Superior temporal gyrus (tissue), 1 donor: ENCODE measurements at regions not wholly inside any gene's neighbourhood (a gene's known extent, or its start where the extent isn't known, plus 50 kb on each side); places are given as distances from the start of the nearest gene placed in this dataset.
"Not testable (repeated sequence)": the region's sequence is repeated elsewhere in the genome, so short reads cannot be mapped to it uniquely, and the experiment has no call there.

Experiments used
- DNase-seq: peaks from one replicate; pipeline ENCODE4 v3.0.0-alpha.2; 2016; ENCODE audit errors: extremely low spot score

- DNase-seq, result no peak
Measured at GRCh38 chr9:38518826-38519225, 94.6 kb upstream of the IGFBPL1 start.

DNA sequence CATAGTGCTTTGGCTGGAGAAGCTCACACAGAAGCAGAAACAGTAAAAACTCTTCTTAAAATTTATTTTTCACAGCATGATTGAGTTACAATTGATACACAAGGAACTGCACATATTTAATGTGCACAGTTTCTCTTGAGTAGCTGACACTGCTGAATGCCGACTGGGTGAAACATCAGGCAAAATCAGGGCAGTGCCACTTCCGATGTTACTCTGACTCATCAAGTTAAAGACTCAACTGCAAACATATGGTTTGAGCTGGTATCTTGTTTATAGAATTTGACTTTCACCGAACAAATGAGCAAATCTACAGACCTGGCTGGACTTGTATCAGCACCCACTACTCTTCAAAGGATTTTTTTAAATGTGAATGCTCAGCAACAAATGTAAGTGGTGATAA is 92.0 kb upstream of the IGFBPL1 start:
- peak; percentile 10 for DNase-seq

GRCh38 chr9:38515055-38515454 is 90.8 kb upstream of the IGFBPL1 start:
- DNase-seq, result not testable (repeated sequence)

DNA sequence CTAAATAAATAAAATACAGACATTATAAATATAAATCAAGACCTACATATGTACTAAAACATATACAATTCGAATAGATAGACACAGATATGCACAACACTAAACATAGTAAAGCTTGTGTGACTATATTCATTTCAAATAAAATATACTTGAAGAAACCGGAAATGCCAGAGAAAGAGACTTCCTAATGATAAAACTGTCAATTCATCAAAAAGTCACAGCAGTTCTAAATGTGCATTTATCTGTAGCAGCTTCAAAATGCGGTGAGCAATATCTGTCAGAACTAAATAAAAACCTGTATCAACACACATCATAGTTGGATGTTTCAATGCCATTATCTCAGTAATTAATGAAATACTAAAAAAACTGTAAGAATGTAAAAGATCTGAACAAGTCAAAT is 86.1 kb upstream of the IGFBPL1 start:
- DNase-seq, result not testable (repeated sequence)

GRCh38 chr9:38507587-38507986 is 83.3 kb upstream of the IGFBPL1 start:
- DNase-seq, result no peak

GRCh38 chr9:38500171-38500570 is 75.9 kb upstream of the IGFBPL1 start:
- not testable (repeated sequence) for DNase-seq

GRCh38 chr9:38498551-38498950 is 74.3 kb upstream of the IGFBPL1 start:
- DNase-seq, result not testable (repeated sequence)

GRCh38 chr9:38489057-38489456 is 64.8 kb upstream of the IGFBPL1 start:
- no peak for DNase-seq

DNA sequence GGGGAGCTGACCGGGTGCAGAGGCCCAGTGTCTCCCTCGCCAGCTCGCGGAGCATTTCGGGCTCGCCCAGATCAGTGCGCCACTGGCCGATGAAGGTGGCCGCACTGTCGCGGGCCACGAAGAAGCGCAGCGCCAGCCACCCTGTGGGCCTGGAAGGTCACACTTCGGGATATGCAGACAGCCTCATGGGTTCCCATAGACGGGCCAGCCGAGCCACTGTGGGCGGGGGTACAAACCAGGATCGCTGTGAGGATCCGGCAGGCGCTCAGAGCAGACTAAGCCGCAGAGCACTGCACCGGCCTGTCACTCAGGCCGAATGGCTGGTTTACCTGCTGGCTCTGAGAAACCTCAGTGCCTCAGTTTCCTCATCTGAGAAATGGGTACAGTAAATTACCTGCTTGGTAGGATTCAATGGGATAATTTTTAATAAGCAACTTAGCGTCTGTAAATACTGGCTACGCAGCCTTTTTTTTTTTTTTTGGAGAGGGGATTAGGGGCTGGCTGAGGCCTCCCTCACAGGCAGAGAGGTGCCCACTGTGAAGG is 64.0 kb upstream of the IGFBPL1 start:
- DNase-seq, result no peak

- not testable (repeated sequence) for DNase-seq
Measured at GRCh38 chr9:38487418-38488155, 63.3 kb upstream of the IGFBPL1 start.

- DNase-seq, result no peak
Measured at GRCh38 chr9:38486837-38487236, 62.6 kb upstream of the IGFBPL1 start.

DNA sequence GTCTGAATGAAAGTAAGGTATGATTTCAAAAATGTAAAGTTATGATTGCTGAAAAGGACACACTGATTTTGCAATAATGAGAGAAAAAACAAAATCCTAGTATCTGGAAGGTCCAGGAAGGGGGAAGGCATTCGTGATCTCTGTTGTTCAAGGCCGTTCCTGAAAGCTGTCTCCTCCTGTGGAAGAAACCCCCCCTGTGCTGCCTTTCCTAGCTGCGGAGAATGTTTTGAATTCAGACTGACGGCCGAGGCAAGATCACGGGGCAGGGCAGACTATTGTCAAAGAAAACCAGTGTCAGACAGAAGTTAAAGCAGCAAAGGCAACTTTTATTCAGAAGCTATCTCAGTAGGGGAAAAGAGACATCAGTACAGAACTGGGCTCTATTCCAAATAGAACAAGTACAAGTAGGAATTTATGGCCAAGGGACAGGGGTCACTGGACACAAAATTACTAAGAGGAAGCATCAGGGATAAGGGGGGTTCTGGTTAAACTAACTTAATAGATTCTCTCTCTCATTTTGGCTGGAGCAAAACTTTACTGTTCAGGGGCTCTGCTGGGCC is 61.9 kb upstream of the IGFBPL1 start:
- no peak for DNase-seq

DNA sequence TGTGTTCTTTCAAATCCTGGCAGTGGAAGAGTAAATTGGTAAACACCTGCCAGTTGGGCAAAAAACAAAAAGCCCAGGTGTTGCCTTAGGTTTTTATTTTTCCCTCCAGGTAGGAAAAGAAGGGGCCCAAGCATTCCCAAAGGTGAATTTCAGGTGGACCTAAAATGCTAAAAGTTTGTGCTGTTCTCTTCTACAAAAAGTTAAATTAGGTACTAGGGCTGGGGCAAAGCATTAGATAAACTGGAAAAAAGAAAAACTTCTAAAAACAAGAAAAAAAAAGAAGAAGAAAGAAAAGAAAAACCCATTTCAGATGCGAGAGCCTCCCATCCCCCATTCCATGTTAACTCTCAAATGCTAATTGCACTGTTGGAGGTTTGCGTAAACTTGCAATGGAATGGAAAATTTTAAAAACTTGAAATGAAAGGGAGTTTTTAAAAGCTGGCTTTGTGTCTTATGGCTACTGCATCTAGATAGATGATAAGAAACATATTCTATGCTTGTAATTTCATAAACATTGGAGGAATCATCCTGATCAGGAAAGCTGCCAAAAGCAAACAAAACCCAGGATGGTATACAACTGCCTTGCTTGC is 59.9 kb upstream of the IGFBPL1 start:
- DNase-seq, result not testable (repeated sequence)

GRCh38 chr9:38482918-38483592 is 58.8 kb upstream of the IGFBPL1 start:
- no peak for DNase-seq

DNA sequence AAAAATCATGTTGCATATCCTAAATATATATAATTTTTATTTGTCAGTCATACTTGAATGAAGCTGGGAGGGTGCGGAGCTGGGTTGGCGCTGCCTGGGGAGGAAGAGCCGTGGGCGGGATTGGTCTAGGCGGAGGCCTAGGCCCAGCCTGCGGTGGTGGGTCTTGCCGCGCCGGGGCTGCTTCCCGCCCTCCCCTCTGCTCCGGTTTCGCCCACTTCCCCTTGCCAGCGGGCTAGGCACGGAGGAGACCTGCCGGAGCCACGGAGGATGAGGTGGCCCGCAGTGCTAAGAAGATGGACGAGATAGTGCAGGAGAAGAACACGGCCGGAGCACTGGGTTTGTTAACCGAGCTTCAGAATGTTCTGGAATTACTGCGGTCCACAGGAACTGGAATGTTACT is 54.0 kb upstream of the IGFBPL1 start:
- no peak for DNase-seq

DNA sequence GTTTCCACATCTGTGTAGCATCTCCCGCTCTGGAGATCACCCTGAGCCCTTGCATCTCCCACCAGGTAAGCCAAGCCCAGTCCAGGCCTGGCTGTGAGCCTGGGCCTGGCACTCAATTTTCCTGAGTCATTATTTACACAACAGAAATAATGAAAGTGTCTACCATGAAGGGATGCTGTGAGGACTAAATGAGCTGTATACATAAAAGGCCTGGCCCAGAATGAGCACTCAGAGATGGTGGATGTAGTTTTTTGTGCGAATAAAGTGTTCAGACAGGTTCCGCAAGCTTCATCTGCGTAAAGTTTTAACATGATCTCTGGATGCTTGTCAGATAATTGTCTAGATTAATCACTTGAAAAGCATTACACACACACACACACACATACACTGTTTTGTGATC is 50.2 kb upstream of the IGFBPL1 start:
- not testable (repeated sequence) for DNase-seq
